AG09309 (cell line): ENCODE measurements at regions not wholly inside any gene's neighbourhood (a gene's known extent, or its start where the extent isn't known, plus 50 kb on each side); places are given as distances from the start of the nearest gene placed in this dataset.

Experiments
- DNase-seq: peaks from one replicate; pipeline ENCODE4 v3.0.0-alpha.2; 2010; ENCODE audit warnings: low read depth
- H3K4me3 ChIP-seq: 2 replicates; pipeline ENCODE4 v1.5.1; 2011; ENCODE audit warnings: mild to moderate bottlenecking, low read depth, low read length, moderate library complexity; ENCODE audit not compliant: control insufficient read depth
- CTCF ChIP-seq: IDR thresholded peaks from 2 replicates; pipeline ENCODE4 v1.5.1; 2011; ENCODE audit warnings: mild to moderate bottlenecking, low read depth, low read length, inconsistent platforms; ENCODE audit not compliant: insufficient read depth, control insufficient read depth; ENCODE audit errors: missing control alignments

- no peak for DNase-seq
- no peak overlapping the region for H3K4me3 ChIP-seq
- no peak for TF ChIP-seq CTCF
Measured at GRCh38 chr9:134223091-134223490, 58.7 kb upstream of the RNU6ATAC start.

- H3K4me3 ChIP-seq = no peak overlapping the region
- no peak for TF ChIP-seq CTCF
- DNase-seq = no peak
Measured at GRCh38 chr9:134223591-134224122, 59.3 kb upstream of the RNU6ATAC start.

GRCh38 chr9:134224127-134224526 lies 59.8 kb upstream of the RNU6ATAC start:
- no peak for DNase-seq
- no peak overlapping the region for H3K4me3 ChIP-seq
- no peak for TF ChIP-seq CTCF

GRCh38 chr9:134224567-134225093 lies 60.3 kb upstream of the RNU6ATAC start:
- H3K4me3 ChIP-seq = no peak overlapping the region
- DNase-seq = no peak
- no peak for TF ChIP-seq CTCF

- TF ChIP-seq CTCF = no peak
- H3K4me3 ChIP-seq = no peak overlapping the region
- DNase-seq = no peak
Measured at GRCh38 chr9:134225186-134225585, 60.8 kb upstream of the RNU6ATAC start.

- no peak for DNase-seq
- TF ChIP-seq CTCF = no peak
- H3K4me3 ChIP-seq = no peak overlapping the region
Measured at GRCh38 chr9:134225816-134226215, 61.5 kb upstream of the RNU6ATAC start.
